Right atrium auricular region (tissue), 2 donors: ENCODE measurements at regions not wholly inside any gene's neighbourhood (a gene's known extent, or its start where the extent isn't known, plus 50 kb on each side); places are given as distances from the start of the nearest gene placed in this dataset.

Experiments
- DNase-seq: peaks from one replicate; pipeline ENCODE4 v3.0.0-alpha.2; 2019; ENCODE audit warnings: low spot score
- H3K27ac ChIP-seq, 2 donors: fragments of 200-600 bp; sonication (generic); 1 replicate in 1 of 2; 2 replicates in 1 of 2; pipeline ENCODE4 v1.5.1; 2016 to 2019
- H3K27me3 ChIP-seq, 2 donors: fragments of 200-600 bp; sonication (generic); one replicate each; pipeline versions ENCODE4 v1.5.1 to v1.6.0; 2017 to 2019
- H3K36me3 ChIP-seq: fragments of 200-600 bp; sonication (generic); one replicate; pipeline ENCODE4 v1.5.1; 2016
- H3K4me1 ChIP-seq, 2 donors: fragments of 200-600 bp; sonication (generic); one replicate each; pipeline versions ENCODE4 v1.5.1 to v1.6.0; 2017 to 2019
- H3K4me3 ChIP-seq, 2 donors: fragments of 200-600 bp; sonication (generic); 1 replicate in 1 of 2; 2 replicates in 1 of 2; pipeline ENCODE4 v1.5.1; 2017 to 2019; ENCODE audit warnings: mild to moderate bottlenecking in 1 of 2, moderate library complexity in 1 of 2
- H3K9me3 ChIP-seq, 2 donors: fragments of 200-600 bp; sonication (generic); one replicate each; pipeline ENCODE4 v1.5.1; 2019
- CTCF ChIP-seq, 2 donors: fragments of 200-600 bp; sonication (generic); IDR thresholded peaks; one replicate each; pipeline ENCODE4 v1.5.1; 2019; ENCODE audit warnings: antibody characterized with exemption in 2 of 2

GRCh38 chr21:22476726-22477646, 1478.8 kb downstream of the NCAM2 start:
- no peaks in the 10 kb centered on the region for H3K36me3 ChIP-seq
- TF ChIP-seq CTCF (IDR thresholded peaks at IDR 0.05): no peak
- H3K4me1 ChIP-seq: no peaks in the 10 kb centered on the region
- no peaks in the 10 kb centered on the region for H3K27me3 ChIP-seq
- H3K9me3 ChIP-seq: peaks cover 0 to 8% of the 10 kb centered on the region in 2 donors
- no peak overlapping the region for H3K4me3 ChIP-seq
- H3K27ac ChIP-seq: no peak overlapping the region
- no peak for DNase-seq

GRCh38 chr21:22490049-22490448, 1491.8 kb downstream of the NCAM2 start:
- Histone ChIP-seq H3K27ac (no peak overlapping the region), H3K4me1 (no peaks in the 10 kb centered on the region), H3K4me3 (no peak overlapping the region), H3K36me3 (no peaks in the 10 kb centered on the region), H3K9me3 (no peaks in the 10 kb centered on the region), H3K27me3 (no peaks in the 10 kb centered on the region)
- DNase-seq: no peak
- TF ChIP-seq CTCF (IDR thresholded peaks at IDR 0.05): no peak

- no peaks in the 10 kb centered on the region for H3K27me3 ChIP-seq
- no peaks in the 10 kb centered on the region for H3K9me3 ChIP-seq
- H3K4me3 ChIP-seq: no peak overlapping the region
- DNase-seq: no peak
- no peaks in the 10 kb centered on the region for H3K36me3 ChIP-seq
- H3K27ac ChIP-seq: no peak overlapping the region
- TF ChIP-seq CTCF (IDR thresholded peaks at IDR 0.05): no peak
- no peaks in the 10 kb centered on the region for H3K4me1 ChIP-seq
Measured at GRCh38 chr21:22516230-22516629, 1518.0 kb downstream of the NCAM2 start.

- H3K27me3 ChIP-seq: no peaks in the 10 kb centered on the region
- no peak overlapping the region for H3K4me3 ChIP-seq
- H3K9me3 ChIP-seq: peaks cover 0 to 22% of the 10 kb centered on the region in 2 donors
- DNase-seq: no peak
- TF ChIP-seq CTCF (IDR thresholded peaks at IDR 0.05): no peak
- H3K36me3 ChIP-seq: no peaks in the 10 kb centered on the region
- H3K4me1 ChIP-seq: no peaks in the 10 kb centered on the region
- H3K27ac ChIP-seq: no peak overlapping the region
Measured at GRCh38 chr21:22535630-22536029, 1537.4 kb downstream of the NCAM2 start.

GRCh38 chr21:22536509-22536908, 1538.3 kb downstream of the NCAM2 start:
- Histone ChIP-seq H3K4me1 (no peaks in the 10 kb centered on the region), H3K4me3 (no peak overlapping the region), H3K36me3 (no peaks in the 10 kb centered on the region), H3K27me3 (no peaks in the 10 kb centered on the region), H3K9me3 (peaks cover 0 to 25% of the 10 kb centered on the region in 2 donors), H3K27ac (no peak overlapping the region)
- no peak for DNase-seq
- TF ChIP-seq CTCF (IDR thresholded peaks at IDR 0.05): no peak
